Endodermal cell (in vitro differentiated cells): ENCODE measurements at regions not wholly inside any gene's neighbourhood (a gene's known extent, or its start where the extent isn't known, plus 50 kb on each side); places are given as distances from the start of the nearest gene placed in this dataset.
A peak's percentile ranks its signal among the peaks of the same experiment; 100 is the strongest.

Experiments used
- DNase-seq: peaks from one replicate; pipeline ENCODE4 v3.0.0-alpha.2; 2017
- H3K27ac ChIP-seq: 2 replicates; pipeline ENCODE4 v1.5.1; 2013; ENCODE audit warnings: mild to moderate bottlenecking, low read depth, low read length, moderate library complexity
- H3K27me3 ChIP-seq: 2 replicates; pipeline ENCODE4 v1.6.1; 2013; ENCODE audit warnings: mild to moderate bottlenecking, low read length, moderate library complexity; ENCODE audit not compliant: insufficient read depth, control insufficient read depth, poor library complexity, severe bottlenecking
- H3K36me3 ChIP-seq: 2 replicates; pipeline ENCODE4 v1.7.0; 2013; ENCODE audit warnings: mild to moderate bottlenecking, low read length, moderate library complexity; ENCODE audit not compliant: control insufficient read depth, insufficient read depth
- H3K4me1 ChIP-seq: one replicate; pipeline ENCODE4 v1.7.0; 2013; ENCODE audit warnings: low read length; ENCODE audit not compliant: control insufficient read depth, insufficient read depth
- H3K4me3 ChIP-seq: 2 replicates; pipeline ENCODE4 v1.5.1; 2013; ENCODE audit warnings: mild to moderate bottlenecking, low read length, moderate library complexity
- H3K9ac ChIP-seq: 2 replicates; pipeline ENCODE4 v1.6.1; 2013; ENCODE audit warnings: mild to moderate bottlenecking, low read length, moderate library complexity; ENCODE audit not compliant: poor library complexity, severe bottlenecking; ENCODE audit errors: extremely low read depth
- H3K9me3 ChIP-seq: 2 replicates; pipeline ENCODE4 v1.6.1; 2013; ENCODE audit warnings: mild to moderate bottlenecking, low read length, moderate library complexity; ENCODE audit not compliant: control insufficient read depth
- H3K27ac Mint-ChIP-seq: 2 replicates; pipeline ENCODE4 v1.8.0; 2020; ENCODE audit warnings: mixed read lengths
- H3K27me3 Mint-ChIP-seq: 2 replicates; pipeline ENCODE4 v1.8.0; 2021; ENCODE audit warnings: mild to moderate bottlenecking, mixed read lengths; ENCODE audit not compliant: insufficient read depth
- H3K36me3 Mint-ChIP-seq: 2 replicates; pipeline ENCODE4 v1.8.0; 2020; ENCODE audit warnings: low read depth, mixed read lengths
- H3K4me1 Mint-ChIP-seq: 2 replicates; pipeline ENCODE4 v1.8.0; 2020; ENCODE audit warnings: mixed read lengths
- H3K4me3 Mint-ChIP-seq: 2 replicates; pipeline ENCODE4 v1.8.0; 2020; ENCODE audit warnings: mild to moderate bottlenecking, moderate library complexity, mixed read lengths
- H3K9me3 Mint-ChIP-seq: 2 replicates; pipeline ENCODE4 v1.8.0; 2020; ENCODE audit warnings: mild to moderate bottlenecking, mixed read lengths
- WGBS, 2 experiments: methylation state at CpG; one replicate each; pipeline versions ENCODE4 v1.1.5 to v1.1.7; 2013; ENCODE audit warnings: missing lambda C conversion rate in 2 of 2, mixed read lengths in 1 of 2; ENCODE audit not compliant: insufficient coverage in 1 of 2, insufficient read length in 1 of 2; 5-methylcytosine and 5-hydroxymethylcytosine counted together
- TF ChIP-seq, protein P1 (sequence below): fragments of 200-600 bp; sonication (generic); conservative IDR thresholded peaks from 2 replicates; pipeline ENCODE4 v1.5.0; 2021; ENCODE audit warnings: antibody characterized with exemption, mild to moderate bottlenecking

DNA sequence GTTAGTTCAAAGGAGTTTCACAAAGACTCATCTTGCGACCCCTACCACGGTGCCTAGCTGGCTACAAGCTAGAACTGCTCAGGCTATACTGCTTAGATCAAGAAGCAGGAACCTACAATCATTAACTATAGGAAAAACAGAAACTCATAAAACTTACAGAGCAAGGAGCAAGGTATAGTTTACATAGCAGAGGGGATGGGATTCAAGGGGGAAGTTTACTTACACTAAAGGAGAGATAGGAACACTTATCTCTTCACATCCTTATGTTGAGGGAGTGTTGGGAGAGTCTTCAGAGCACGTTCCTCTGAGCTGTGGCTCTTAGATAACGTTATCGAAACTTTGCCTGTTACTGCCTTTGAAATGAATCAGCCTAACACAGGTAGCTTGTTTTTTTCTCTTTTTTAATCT, 58.1 kb downstream of the FSCB start:
- peaks cover 24% of the 10 kb centered on the region for H3K9me3 Mint-ChIP-seq
- no peak overlapping the region for H3K4me3 Mint-ChIP-seq
- DNase-seq, result no peak
- H3K4me1 ChIP-seq, result peaks cover 6% of the 10 kb centered on the region
- H3K36me3 ChIP-seq, result no peaks in the 10 kb centered on the region
- peaks cover 7% of the 10 kb centered on the region for H3K36me3 Mint-ChIP-seq
- no peak overlapping the region for H3K9ac ChIP-seq
- H3K27me3 Mint-ChIP-seq, result no peaks in the 10 kb centered on the region
- no peak overlapping the region for H3K27ac ChIP-seq
- 69 to 100% methylated on average over 2 to 5 of the region's 5 CpGs for WGBS, 2 experiments
- H3K4me3 ChIP-seq, result no peak overlapping the region
- no peaks in the 10 kb centered on the region for H3K27me3 ChIP-seq
- peaks cover 20% of the 10 kb centered on the region for H3K4me1 Mint-ChIP-seq
- peaks cover 30% of the 10 kb centered on the region for H3K9me3 ChIP-seq
- peak overlapping the region; percentile 77 for H3K27ac Mint-ChIP-seq
- TF ChIP-seq, protein P1, sequence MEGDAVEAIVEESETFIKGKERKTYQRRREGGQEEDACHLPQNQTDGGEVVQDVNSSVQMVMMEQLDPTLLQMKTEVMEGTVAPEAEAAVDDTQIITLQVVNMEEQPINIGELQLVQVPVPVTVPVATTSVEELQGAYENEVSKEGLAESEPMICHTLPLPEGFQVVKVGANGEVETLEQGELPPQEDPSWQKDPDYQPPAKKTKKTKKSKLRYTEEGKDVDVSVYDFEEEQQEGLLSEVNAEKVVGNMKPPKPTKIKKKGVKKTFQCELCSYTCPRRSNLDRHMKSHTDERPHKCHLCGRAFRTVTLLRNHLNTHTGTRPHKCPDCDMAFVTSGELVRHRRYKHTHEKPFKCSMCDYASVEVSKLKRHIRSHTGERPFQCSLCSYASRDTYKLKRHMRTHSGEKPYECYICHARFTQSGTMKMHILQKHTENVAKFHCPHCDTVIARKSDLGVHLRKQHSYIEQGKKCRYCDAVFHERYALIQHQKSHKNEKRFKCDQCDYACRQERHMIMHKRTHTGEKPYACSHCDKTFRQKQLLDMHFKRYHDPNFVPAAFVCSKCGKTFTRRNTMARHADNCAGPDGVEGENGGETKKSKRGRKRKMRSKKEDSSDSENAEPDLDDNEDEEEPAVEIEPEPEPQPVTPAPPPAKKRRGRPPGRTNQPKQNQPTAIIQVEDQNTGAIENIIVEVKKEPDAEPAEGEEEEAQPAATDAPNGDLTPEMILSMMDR, result no peak

DNA sequence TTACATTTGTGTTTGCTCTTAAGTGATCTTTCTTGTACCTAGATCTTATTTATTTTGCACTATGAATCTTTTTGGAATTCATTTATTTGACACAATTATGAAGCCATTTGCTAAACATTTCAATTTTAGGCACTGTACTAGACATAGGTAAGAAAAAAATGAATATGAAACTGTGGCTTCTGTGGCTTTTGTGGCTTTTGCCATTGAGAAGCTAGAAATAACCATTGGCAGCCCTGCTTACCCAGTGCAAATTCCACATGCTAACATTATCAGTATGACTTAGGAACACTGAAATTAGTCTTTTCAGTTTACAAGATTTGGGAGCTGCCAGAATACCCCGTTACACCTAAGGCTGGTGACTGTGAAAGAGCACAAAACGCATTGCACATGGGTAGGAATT, 60.1 kb downstream of the FSCB start:
- WGBS, 2 experiments, result 80 to 90% methylated on average over 1 to 2 of the region's 2 CpGs
- Mint-ChIP-seq H3K27me3 (no peaks in the 10 kb centered on the region), H3K4me3 (no peak overlapping the region), H3K36me3 (peaks cover 7% of the 10 kb centered on the region), H3K4me1 (peaks cover 20% of the 10 kb centered on the region), H3K27ac (no peak overlapping the region), H3K9me3 (peaks cover 22% of the 10 kb centered on the region)
- Histone ChIP-seq H3K27ac (no peak overlapping the region), H3K9me3 (peaks cover 27% of the 10 kb centered on the region), H3K4me1 (peaks cover 6% of the 10 kb centered on the region), H3K36me3 (no peaks in the 10 kb centered on the region), H3K9ac (no peak overlapping the region), H3K27me3 (no peaks in the 10 kb centered on the region), H3K4me3 (no peak overlapping the region)
- TF ChIP-seq, protein P1, result no peak
- no peak for DNase-seq

DNA sequence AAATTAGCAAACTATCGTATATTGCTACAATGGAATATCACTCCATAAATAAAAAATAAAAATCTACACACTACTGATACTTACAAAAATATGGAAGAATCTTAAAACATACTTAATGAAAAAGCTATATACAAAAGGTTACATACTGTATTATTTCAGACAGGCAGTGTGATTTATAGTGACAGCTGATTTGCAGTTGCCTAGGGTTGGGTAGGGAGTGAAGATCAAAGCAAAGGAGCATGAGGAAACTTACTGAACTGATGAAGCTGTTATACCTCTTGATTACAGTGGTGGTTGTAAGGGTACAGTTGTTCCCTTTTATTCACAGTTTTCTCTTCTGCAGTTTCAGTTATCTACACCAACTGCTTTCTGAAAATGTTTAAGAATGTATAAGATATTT, 62.6 kb downstream of the FSCB start:
- H3K4me3 Mint-ChIP-seq, result no peak overlapping the region
- H3K27me3 Mint-ChIP-seq, result no peaks in the 10 kb centered on the region
- no peak overlapping the region for H3K9ac ChIP-seq
- no peaks in the 10 kb centered on the region for H3K36me3 ChIP-seq
- H3K4me1 Mint-ChIP-seq, result peaks cover 14% of the 10 kb centered on the region
- TF ChIP-seq, protein P1, result no peak
- no peak overlapping the region for H3K27ac ChIP-seq
- 80 to 100% methylated on average over 1 of the region's 1 CpG for WGBS, 2 experiments
- no peaks in the 10 kb centered on the region for H3K36me3 Mint-ChIP-seq
- H3K27ac Mint-ChIP-seq, result no peak overlapping the region
- peaks cover 15% of the 10 kb centered on the region for H3K9me3 ChIP-seq
- H3K27me3 ChIP-seq, result no peaks in the 10 kb centered on the region
- H3K4me1 ChIP-seq, result peaks cover 5% of the 10 kb centered on the region
- no peak overlapping the region for H3K4me3 ChIP-seq
- no peak for DNase-seq
- peaks cover 6% of the 10 kb centered on the region for H3K9me3 Mint-ChIP-seq
